Fibroblast of pulmonary artery (primary cell): ENCODE measurements at regions not wholly inside any gene's neighbourhood (a gene's known extent, or its start where the extent isn't known, plus 50 kb on each side); places are given as distances from the start of the nearest gene placed in this dataset.

ENCODE experiments used
- DNase-seq: peaks from one replicate; pipeline ENCODE4 v3.0.0-alpha.2; 2010; ENCODE audit warnings: low read depth
- H3K4me3 ChIP-seq: replicated peaks from 2 replicates; pipeline ENCODE4 v1.5.1; 2011; ENCODE audit warnings: low read depth, mild to moderate bottlenecking, control low read depth, low read length, moderate library complexity
- CTCF ChIP-seq: IDR thresholded peaks from 2 replicates; pipeline ENCODE4 v1.5.1; 2011; ENCODE audit warnings: mild to moderate bottlenecking, control low read depth, low read length, inconsistent platforms; ENCODE audit errors: missing control alignments

GRCh38 chr1:219399446-219399845 is 213.5 kb downstream of the ZC3H11B start:
- H3K4me3 ChIP-seq = no peak overlapping the region
- TF ChIP-seq CTCF = no peak
- no peak for DNase-seq

DNA sequence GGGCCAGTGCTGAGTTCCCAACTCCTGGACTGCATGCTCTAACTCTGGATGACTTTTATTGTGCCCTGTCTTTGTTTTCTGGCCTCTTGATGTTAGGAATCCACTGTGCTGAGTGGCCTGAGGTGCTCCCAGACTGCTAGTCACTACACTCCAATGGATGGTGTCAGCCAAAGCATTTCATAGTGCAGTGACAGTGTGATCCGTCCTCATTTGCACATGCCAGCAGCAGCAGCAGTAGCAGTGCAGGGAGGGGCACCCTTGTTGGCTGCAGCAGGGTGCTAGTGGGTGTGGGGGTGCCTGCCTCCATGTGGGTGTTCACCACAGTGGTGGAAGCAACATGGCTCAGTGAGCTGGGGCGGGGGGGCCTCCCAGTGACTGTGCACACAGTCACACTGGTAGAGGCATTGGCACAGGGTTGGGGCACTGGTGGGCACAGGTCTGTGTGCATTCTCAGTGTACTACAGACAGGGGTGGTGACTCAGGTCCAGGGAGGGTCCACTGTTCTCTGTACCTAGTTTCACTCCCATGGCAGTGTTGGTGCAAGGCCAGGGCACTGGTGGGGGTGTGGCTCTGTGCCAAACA is 214.0 kb downstream of the ZC3H11B start:
- no peak for TF ChIP-seq CTCF
- DNase-seq = no peak
- no peak overlapping the region for H3K4me3 ChIP-seq

GRCh38 chr1:219397511-219397910 is 215.4 kb downstream of the ZC3H11B start:
- no peak for DNase-seq

DNA sequence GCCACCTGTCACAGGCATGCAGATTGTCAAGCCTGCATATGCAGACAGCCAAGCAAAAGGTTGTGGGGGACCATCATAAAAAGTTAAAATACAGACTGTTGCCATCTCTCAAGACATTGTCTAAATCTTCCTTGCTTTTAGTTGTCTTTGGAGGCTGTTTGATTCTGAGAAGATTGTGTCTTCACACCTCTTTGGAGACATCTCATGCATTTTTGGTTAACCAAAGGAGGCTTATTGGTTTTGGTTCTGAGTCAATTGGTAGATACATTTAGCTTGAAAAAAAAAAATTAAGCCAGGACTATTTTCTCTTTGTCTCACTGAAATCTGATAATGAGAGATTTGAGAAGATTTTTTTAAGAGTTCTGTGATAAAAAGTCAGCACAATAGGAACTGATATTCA is 217.6 kb downstream of the LYPLAL1 start:
- no peak for DNase-seq

More at GRCh38 chr1:219397511-219397910, 215.4 kb downstream of the ZC3H11B start:
- no peak overlapping the region for H3K4me3 ChIP-seq
- TF ChIP-seq CTCF = no peak

DNA sequence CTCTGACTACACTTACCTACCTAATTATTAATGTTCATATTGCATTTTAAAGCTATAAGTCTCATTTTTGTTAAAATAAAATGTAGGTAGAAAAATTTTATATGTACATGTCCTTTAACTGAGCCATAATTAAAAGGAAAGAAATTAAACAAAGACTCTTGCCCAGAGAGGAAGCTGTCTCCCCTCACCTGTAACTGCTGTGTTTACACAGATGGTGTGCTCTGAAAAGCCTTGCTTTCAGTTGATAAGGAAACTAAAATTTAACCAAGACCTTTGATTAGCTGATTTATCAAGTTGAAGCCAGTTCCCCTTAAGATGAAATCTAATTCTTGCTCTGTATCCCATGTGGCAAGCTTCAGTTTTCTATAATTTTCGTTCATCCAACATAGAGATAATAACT is 213.5 kb downstream of the LYPLAL1 start:
- no peak overlapping the region for H3K4me3 ChIP-seq
- DNase-seq = no peak
- TF ChIP-seq CTCF = no peak

More for the DNA sequence above, 217.6 kb downstream of the LYPLAL1 start:
- TF ChIP-seq CTCF = no peak
- H3K4me3 ChIP-seq = no peak overlapping the region

GRCh38 chr1:219385787-219386427 is 212.2 kb downstream of the LYPLAL1 start:
- DNase-seq = peak; percentile 78
- H3K4me3 ChIP-seq = no peak overlapping the region
- peak; percentile 88 for TF ChIP-seq CTCF

GRCh38 chr1:219383281-219383680 is 209.6 kb downstream of the LYPLAL1 start:
- no peak overlapping the region for H3K4me3 ChIP-seq
- no peak for TF ChIP-seq CTCF
- no peak for DNase-seq
